Upper lobe of left lung (tissue), 4 donors: ENCODE measurements at regions not wholly inside any gene's neighbourhood (a gene's known extent, or its start where the extent isn't known, plus 50 kb on each side); places are given as distances from the start of the nearest gene placed in this dataset.

Source experiments
- POLR2A ChIP-seq, 4 donors: fragments of 450-650 bp; IDR thresholded peaks; one replicate each; pipeline ENCODE4 v1.5.1; 2016 to 2017; ENCODE audit warnings: antibody characterized with exemption in 4 of 4, mild to moderate bottlenecking in 2 of 4
- TF ChIP-seq, protein P1 (sequence below), 6 experiments: fragments of 450-650 bp in 4 of 6; fragments of 200-600 bp in 2 of 6; sonication (generic) in 2 of 6; IDR thresholded peaks; one replicate each; pipeline ENCODE4 v1.5.1; 2016 to 2019; ENCODE audit warnings: antibody characterized with exemption in 6 of 6

DNA sequence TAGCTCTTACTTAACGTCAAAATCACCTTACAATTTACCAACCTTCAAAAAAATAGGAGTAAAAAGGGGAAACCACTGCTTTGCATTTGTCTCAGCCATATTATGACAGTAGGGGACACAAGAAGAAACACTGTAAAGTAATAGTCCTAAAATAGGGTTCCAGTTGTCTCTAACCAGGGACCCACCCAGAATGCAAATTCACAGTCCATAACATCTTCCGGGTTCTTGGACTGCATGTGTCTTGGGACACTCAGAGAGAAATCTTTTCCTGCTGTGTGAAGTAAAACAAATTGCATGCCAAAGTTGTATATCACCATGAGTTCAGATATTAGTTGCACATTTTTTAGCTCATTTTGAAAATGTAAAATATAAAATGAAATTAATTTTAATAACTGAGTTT is 69.8 kb upstream of the PGR start:
- TF ChIP-seq, protein P1, sequence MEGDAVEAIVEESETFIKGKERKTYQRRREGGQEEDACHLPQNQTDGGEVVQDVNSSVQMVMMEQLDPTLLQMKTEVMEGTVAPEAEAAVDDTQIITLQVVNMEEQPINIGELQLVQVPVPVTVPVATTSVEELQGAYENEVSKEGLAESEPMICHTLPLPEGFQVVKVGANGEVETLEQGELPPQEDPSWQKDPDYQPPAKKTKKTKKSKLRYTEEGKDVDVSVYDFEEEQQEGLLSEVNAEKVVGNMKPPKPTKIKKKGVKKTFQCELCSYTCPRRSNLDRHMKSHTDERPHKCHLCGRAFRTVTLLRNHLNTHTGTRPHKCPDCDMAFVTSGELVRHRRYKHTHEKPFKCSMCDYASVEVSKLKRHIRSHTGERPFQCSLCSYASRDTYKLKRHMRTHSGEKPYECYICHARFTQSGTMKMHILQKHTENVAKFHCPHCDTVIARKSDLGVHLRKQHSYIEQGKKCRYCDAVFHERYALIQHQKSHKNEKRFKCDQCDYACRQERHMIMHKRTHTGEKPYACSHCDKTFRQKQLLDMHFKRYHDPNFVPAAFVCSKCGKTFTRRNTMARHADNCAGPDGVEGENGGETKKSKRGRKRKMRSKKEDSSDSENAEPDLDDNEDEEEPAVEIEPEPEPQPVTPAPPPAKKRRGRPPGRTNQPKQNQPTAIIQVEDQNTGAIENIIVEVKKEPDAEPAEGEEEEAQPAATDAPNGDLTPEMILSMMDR (IDR thresholded peaks at IDR 0.05): no peak
- no peak for TF ChIP-seq POLR2A (IDR thresholded peaks at IDR 0.05)
